ENCODE measurements at regions not wholly inside any gene's neighbourhood (a gene's known extent, or its start where the extent isn't known, plus 50 kb on each side); places are given as distances from the start of the nearest gene placed in this dataset.

DNA sequence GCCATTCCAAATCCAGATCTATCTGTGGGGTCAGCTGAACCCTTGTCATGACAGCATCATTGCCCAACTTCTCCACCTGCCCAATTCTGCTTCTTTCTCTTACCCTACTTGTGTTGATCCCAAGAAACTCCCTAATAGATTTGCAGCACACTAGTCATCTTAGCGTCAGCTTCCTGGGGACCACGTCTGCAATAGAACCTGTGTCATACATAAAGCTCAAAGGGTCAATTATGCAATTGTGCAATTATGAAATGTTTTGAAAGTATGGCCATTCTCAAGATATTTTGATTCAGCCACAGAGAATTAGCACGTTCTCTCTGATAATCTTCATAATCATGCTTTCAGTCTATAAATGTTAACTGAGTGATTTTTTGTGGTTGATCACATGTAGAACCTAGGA is 87.4 kb upstream of the PAPPA start:
- DNase-seq, result no peak

DNA sequence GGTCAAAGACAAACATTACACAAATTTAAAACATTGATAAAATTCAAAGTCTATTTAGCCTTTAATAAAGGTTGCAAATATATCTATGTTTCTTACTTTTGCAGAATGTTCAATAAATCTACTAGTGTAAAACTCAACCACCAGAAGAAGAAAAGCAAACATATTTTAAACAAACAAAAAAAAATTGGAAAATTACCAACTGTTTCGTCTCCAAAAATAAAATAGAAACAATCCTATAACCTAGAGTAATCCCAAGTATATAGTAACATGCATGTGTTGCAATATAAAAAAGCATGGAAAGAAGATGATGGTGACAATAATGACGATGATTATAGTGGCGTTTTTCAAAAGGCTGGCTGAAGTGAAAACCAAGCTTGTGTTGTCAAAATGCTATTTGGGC is 86.0 kb upstream of the PAPPA start:
- DNase-seq, result no peak

DNA sequence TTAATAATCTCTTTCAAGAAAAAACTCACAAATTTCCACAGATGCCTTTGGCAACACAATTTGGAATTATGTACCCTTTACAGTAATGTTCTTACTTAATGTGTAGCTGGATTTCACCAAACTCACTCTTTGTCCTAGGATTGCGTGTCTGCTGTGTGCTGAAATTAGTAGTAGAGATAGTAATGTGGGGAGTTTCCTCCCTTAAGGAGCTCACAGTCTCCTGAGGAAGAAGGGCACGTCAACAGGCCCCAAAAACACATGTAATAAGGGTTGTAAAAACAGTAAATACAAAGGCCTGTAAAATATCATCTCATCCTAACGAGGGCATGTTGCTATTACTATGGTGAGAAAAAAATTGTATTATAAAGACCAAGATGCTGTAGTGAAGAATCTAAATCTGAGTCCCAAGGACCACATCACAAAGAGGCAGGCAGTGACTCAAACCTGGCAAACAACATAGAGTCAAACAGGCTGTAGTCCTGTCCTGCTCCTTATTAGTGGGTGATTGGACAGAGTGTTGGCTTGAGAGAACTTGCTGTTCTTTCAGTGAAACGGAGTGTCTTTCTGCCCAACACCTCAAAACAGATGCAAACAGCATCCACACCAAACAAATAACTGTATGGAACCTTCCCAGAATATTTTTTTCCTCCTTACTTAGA is 83.2 kb upstream of the PAPPA start:
- no peak for DNase-seq

DNA sequence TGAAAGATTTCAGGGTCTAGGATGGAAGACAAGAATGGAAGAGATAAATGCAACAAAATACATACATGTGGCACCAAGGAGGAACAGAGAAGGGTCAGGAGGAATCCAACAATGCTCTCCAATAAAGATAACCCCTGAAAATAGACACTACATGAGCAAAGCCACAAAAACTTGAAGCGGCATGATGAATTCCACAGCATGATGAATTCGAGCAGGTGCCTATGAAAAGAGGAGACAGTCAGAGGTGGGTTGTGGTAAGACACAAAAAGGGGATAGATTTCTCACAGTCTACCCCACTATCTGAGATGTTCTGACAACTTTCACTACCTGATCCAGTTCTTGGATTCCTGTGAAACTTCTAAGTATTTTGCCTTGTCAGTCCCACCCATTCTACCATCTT is 81.5 kb upstream of the PAPPA start:
- no peak for DNase-seq

DNA sequence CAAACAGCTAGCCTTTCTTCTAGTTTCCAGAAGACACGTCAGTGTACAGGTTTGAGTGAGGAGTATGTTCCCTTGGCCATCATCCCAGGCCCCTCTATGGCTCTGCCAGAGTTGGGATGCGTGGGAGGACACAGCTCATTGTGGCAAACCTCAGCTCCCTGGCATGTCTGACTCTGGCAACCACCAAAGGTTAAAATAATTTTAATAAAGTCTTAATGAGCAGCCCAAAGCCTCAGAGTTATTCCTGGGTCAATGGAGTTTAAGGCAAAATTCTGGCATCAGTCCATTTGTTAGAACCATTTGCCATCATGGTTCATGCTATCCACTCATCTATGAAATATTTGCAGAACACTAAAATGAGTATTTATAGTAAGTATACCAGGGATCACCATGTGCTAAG is 79.8 kb upstream of the PAPPA start:
- DNase-seq, result no peak

DNA sequence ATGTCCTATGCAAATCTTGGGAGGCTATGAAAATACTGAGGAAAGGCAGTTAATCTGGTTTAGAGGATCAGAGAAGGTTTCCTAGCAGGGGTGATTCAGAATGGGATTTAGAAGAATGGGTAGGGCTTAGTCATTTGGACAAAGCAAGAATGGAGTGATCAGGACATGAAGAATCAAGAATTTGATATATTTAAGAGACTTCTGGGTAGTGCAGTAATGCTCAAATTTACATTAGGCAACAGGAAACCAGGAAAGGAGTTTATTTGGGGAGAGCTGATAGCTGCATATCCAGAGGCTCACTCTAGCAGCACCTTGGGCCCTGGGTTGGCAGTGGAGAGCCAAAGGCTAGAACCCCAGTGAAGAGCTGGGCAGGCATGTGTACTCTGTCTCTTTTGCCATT is 78.9 kb upstream of the PAPPA start:
- no peak for DNase-seq

DNA sequence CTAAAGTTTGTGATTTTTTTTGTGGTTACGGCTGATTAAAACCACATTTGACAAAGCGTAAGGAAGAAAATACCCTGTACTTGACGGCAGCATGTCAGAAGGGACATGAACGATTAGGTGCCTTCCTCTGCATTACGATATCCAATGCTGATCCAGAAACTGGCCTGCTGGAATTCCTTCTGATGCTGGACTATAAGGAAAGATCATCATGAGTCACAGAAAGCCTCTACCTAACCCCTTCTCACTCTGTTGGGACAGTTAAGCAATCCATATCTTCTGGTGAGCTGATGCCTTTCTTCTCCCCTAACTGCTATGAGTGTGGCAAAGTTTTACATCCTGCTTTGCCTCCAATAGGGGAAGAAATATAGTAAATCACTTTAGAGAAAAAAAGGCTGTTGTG is 78.4 kb upstream of the PAPPA start:
- no peak for DNase-seq

DNA sequence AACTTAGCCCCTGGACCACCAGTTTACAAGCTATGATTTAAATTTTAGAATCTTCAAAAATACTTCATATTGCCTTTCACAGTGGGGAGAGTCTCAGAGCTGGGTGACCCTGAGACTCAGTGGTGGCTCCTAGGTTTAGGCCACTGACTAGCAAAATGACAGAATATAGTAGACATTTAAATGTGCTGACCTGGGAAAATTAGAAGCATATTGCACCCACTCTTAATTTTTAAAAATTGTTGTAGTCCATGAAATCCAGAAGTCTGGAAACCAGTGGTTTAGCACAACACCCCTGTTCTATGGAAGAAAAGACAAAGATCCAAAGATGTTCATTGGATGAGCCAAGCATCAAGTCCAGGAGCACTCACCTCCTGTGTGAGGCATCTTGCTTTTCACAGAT is 75.0 kb upstream of the PAPPA start:
- no peak for DNase-seq

DNA sequence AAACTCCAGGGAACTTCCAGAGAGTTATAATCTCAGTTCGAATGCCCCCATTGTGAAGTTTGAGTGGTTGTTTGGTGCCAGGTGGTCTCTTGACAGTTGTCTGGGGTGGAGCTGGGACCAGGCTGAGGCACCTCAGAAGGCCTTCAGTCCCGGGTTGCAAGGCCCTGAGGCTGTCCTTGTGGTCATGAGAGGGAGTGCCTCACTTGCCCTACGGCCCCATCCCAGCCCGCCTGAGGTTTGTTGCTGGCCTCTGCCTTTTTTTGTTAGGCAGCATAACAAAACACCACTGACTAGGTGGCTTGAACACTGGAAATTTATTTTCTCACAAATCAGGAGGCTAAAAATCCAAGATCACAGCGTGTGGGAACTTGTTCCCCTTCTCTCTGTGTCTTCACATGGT is 73.0 kb upstream of the PAPPA start:
- DNase-seq, result no peak

DNA sequence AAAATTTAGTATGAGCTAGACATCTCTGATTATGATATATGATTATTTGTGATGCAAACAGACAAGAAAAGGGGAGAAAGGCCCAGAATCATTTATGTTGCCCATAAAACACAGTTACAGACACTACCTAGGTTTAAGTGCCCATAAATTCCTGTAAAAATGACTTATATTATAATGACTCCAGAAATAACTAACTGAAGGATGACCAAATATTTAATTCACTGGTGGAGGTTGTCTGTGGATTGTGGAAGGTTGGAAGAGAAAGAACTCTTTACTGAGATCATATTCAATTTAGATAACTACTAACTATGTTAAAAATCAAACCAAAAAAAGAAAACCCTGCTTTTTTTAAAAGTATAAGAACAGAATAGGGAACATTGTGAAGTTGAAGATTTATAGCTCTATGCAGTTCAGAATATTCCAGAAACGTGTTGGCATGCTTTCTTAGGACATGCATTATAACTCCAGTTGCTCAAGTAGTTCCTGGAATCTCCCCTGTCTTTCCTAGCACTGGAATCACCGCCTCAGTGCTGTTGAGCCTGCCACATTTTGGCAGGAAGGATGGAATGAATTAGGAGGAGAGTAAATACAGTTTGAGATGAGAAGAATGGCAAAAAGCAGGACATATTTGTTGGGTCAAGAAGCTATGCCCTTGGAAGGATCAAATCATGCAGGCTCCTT is 72.0 kb upstream of the PAPPA start:
- no peak for DNase-seq

DNA sequence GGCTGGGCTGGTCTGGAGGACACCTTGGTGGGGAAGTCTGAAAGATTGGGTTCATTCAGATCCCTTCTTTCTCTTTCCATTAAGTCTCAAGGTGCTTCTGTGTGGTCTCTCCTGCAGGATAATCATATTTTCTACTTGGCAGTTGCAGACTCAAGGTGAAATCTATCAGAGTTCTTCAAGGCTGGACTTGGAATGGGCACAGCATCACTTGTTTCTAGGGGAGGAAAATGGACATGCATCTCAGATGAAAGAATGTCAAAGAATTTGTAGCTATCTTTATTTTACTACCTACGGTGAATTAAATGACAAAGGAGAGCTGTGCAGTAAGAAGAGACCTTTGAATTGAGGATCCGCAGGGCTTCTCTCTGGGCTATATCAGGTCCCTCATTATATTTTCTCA is 69.8 kb upstream of the PAPPA start:
- DNase-seq, result no peak

DNA sequence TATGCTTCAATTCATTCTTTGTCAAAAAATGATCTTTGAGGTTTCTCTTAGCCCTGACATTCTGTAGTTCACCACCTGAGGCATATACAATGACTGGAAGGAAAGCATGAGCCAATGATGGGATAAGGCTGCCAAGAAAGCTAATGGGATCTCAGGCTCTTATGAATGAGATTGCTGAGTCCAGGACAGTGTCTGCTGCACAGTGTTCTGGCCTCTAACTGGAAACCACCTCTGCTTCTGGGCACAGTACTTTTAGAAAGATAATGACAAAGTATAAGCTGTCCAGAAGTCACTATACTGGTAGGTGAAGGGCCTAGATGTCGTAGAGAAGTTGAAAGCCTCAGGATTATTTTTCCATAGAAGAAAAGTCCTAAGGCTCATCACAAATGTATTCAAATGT is 69.1 kb upstream of the PAPPA start:
- DNase-seq, result no peak

DNA sequence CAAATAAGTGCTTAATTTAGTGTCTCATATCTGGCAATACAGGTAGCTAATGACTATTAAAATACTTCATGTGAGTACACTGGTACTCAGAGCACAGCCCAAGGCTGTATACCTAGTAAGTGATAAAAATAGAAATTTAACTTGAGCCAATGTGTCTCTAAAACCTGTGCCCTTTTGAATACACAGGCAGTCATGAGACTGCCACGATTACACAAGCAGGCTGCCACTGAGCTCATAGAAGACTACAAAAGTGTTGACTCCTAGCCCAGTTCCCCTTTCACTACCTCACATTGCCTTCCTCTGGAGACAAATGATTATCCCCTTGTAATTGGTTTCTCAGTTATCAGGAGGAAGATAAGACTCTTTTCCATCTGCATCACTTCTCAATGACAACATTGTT is 66.3 kb upstream of the PAPPA start:
- no peak for DNase-seq

DNA sequence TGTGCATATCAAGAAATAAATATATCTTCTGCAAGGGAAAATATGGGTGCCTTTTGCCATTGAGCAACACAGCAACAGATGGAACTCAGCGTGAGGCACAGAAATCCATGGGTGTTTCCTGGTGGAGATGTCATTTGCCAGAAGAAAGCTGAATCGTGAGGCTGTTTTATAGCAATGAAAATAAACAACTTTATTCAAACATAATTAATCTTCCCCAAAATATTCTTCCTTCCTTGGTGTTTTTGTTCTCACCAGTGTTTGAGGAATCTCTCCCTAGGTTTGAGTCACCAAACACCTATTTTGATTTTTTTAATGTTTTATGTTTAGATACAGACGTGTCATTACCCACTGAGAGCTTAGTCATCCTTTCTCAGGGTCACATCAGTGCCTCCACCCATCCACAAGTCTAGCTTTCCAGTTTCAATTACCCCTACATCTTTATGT is 65.8 kb upstream of the PAPPA start:
- DNase-seq, result no peak

DNA sequence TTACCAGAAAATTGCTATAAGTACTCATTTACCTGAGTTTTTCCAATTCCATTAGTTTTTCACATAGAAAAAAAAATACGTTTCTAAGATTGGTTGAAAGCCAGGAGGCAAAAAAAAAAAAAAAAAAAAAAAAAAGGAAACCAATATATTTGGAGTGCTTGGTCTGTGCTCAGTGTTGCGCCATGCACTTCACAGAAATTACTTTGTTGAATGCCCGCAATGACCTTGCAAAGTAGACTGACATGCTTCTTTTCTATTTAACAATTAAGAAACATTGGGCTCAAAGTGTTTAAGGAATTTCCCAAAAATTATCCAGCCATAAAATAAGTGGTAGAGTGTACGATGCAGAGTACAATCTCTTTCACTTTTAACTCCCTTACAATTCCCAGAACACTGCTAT is 65.2 kb upstream of the PAPPA start:
- no peak for DNase-seq

DNA sequence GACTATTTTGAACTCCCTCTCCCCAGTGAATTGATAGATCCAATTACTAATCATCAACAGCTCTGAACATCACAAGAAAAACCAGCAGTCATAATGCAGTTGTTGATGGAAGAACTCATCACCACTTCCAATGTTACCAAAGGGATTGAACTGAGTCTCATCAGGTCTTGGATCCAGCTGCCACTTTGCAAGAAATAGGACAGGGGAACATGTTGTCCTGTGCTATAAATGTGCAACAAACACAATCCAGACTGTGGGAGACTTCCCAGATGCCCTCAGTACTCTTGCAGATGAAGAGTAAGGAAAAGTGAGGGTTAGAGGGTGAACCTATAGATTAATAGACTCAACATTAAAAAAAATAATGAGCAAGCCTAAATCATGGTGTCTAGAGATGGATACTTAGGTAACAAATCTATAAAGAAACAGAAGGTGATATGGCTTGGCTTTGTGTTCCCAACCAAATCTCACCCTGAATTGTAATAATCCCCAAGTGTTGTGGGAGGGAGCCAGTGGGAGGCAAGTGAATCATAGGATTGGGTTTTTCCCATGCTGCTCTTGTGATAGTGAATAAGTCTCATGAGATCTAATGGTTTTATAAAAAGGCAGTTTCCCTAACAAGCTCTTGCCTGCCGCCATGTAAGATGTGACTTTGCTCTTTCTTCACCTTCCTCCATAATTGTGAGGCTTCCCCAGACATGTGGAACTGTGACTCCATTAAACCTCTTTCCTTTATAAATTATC is 63.4 kb upstream of the PAPPA start:
- no peak for DNase-seq

DNA sequence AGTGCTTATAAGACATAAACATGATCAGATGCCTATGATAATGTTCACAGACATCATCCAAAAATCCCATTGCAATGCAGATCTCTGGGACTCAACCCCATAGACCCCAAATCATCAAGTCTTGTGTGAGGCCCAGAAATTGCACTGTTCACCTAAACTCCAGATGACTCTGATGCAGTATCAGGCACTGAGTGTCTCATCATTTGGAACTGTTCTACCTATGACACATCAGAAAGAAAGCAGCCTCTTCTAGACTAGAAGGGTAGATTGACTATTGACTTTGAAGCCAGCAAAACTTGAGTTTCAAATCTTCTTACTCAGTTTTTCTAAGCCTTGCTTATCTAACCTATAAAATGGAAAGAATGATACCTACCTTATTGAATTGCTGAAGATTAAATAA is 58.7 kb upstream of the PAPPA start:
- no peak for DNase-seq

DNA sequence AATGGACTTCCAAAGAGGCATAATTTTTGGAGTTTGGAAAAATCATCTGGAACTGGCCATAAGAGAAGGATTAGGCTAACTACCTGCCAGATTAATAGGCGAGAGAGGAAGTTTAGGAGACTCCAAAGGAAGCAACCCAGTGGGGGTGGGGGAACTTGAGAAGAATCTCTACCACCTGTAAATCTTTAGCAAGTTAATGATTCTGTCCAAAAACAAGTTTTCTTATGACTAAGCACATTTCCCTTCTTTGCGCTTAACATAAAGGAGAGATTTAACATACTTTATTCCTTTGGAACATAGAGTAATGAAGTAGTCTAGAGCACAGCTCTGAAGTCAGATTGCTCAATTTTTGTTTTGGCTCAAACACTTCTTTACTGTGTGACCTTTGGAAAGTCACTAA is 58.2 kb upstream of the PAPPA start:
- no peak for DNase-seq

DNA sequence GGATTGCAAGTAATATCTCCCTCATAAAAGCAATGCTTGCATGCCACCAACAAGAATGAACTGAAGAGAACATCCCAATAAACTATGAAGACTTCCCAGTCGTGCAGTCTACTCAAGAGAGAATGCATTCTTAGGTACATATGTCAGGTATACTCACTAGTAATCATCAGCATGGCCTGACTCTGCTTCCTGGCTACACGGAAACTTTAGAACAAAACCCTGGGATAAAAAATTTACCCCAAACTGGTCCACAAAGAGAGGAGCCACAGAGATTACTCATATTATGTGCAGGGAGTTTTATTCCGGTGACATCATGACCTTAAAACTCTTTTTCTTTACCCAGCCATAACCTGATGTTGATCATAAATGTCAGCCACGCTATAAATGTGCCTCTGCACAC is 57.5 kb upstream of the PAPPA start:
- DNase-seq, result no peak

DNA sequence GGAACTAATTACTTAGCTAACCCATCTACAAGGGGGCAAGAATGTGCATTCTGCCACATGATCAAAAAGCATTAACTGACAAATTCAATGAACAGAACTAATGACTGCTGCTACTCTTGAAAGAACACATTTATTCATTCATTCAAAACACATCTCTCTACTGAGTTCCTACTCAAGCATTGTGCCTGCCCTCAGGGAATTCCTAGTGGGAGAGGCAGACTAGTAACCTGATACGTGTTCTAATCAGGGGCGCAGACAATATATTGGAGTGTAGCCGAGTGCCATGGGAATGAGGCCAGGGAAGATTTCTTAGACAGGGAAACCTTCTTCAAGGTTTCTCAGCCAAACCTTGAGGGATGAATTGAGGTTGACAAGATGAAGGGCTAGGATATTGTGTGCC is 56.7 kb upstream of the PAPPA start:
- no peak for DNase-seq

DNA sequence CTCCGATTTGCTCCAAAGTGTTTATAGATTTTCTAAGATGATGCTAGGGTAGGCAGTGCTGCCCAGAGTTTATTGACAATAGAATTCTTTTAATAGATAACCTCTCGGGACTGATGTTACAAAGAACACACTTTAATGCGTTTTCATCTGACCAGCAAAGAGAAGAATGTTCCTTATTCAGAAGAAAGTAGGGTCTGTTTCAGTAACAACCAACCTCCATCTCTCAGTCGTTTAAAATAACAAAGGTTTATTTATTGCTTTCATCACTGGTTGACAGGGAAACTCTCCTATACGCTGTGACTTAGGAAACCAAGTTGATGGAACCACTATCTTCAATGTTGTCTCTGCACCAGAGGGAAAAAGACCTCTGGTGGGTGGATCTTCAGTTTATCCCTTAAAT is 55.1 kb upstream of the PAPPA start:
- DNase-seq, result no peak

DNA sequence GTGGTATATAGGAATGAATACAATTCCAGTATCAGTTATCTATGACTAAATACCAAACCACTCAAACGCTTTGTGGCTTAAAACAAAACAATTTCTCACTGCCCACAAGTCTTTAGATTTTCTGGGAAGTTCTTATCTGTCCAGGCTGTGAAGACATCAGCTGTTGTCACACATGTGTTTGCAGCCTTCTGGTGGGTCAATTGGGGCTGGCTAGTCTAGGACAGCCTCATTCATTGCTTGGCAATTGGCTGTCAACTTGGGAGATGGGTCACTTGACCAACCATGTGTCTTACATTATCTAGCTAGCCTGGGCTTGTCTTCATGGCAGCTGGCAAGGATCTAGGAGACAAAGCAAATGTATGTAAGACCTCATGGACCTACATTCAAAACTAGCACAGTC is 53.8 kb upstream of the PAPPA start:
- DNase-seq, result no peak

DNA sequence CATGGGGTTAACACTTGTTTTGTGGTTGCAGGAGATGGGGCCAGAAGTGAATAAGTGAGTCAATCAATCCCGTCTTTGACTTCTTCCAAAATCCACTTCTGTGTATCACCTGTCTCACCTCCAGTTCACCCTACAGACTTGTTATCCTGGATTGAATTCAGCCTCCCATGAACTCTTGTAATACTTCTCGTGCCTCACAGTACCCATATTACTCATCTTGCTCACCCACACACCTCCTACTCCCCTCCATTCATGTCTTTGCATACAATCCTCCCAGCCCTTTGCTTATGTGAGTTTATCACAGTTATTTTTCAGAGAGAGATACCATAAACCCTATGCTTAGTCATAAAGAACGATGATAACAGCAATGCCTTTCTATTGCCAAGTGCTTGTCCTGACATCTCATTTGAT is 52.9 kb upstream of the PAPPA start:
- DNase-seq, result no peak

DNA sequence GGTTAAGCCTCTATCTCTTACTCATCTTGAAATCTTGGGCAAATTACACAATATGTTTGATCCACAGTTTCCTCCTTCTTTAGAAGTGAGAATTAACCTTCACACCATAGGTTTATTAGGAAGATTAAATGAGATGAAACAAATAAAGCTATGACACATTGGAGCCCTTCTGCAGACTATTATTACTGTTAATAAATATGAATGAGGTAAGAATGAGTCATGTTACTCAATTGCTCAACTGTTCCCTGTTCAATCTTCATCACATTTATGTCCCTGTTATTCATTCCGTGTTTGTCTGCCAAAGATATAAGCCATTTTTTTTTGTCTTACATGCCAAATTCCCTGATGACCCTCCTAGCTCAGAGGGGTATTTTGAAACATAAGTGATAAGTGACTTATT is 52.1 kb upstream of the PAPPA start:
- no peak for DNase-seq

DNA sequence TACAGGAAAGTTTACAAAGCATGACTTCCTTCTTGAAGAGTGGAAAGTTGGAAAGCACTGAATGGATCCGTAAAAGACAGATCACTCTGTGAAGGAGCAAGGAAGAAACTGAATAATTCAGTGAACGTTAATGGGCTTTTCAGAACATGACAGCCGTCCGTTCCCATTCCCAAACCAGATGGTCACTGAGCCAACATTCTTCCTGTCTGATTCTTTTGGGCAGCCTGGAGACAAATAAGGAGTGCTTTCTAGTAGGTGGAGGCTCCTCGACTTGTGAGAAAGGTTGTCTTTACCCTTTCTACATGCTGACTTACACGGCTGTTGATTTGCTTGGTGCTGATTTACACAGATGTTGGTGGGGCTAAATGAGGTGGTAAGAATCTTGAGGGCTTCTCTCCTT is 51.0 kb upstream of the PAPPA start:
- DNase-seq, result no peak

Measured in activated naive CD4-positive, alpha-beta T cell treated with anti-CD3 and anti-CD28 coated beads, Interleukin-2, amount 50 U/mL, for 16 hours (primary cell).